GM18499 (cell line): ENCODE measurements at regions not wholly inside any gene's neighbourhood (a gene's known extent, or its start where the extent isn't known, plus 50 kb on each side); places are given as distances from the start of the nearest gene placed in this dataset.
"Not testable (repeated sequence)": the region's sequence is repeated elsewhere in the genome, so short reads cannot be mapped to it uniquely, and the experiment has no call there.

Experiments
- ATAC-seq: cut with Tn5 transposase; IDR thresholded peaks from one replicate; pipeline ENCODE4 v1.9.1; 2021; ENCODE audit warnings: moderate number of reproducible peaks; ENCODE audit not compliant: insufficient read depth, unreplicated experiment

DNA sequence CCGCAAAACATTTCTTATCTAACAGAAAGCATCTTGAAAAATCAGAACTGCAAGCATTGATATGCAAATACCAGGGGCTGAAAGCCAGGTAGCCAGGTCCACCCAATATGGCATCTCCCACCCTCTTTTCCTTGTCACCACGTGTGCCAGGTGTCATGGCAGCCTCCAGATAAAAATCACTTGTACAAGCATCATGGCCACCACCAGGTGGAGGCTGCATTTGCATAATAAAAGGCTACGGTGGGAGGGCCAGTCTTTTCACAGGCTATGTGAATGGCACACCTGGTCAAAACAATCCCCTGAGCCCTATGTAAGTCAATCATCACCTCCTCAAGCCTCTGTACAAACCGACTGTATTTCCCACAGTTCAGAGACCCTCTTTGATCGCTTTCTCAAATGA, 1233.1 kb upstream of the ALCAM start:
- ATAC-seq, result no peak

DNA sequence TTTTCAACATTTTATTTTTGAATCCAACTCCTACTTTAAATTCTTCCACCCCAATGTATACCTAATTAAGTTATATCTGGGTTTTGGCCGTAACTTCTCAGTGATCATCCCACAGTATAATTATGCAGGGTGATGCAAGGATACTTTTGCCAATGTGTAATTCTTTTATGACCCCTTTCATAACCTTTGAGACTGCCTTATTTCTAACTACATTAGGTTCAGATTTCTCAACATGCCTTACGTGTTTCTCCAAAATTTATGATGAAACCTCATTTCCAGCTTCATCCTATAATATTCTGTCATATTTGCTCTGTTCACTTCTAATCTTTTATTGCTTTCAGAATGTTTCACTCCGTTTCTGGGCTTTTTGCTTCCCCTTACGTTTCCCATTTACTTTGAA, 1229.6 kb upstream of the ALCAM start:
- ATAC-seq, result no peak

DNA sequence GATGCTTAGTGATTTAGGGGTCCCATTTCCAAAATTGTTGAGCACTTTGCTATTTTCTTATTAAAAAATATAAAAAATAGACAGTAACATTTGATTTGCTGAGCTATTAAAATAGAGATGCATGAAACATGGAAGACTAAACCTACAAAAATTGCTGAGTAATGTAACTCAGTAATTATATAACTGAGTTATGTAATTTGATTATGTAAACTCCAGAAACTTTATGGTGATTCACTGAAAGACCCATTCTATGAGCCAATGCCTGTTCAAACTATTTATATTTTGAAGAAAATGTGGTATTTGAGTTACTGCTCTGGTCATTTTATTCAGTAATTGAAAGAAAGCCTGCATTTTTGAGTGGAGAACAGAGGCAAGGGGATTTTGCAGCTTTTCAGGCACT, 1221.5 kb upstream of the ALCAM start:
- no peak for ATAC-seq

DNA sequence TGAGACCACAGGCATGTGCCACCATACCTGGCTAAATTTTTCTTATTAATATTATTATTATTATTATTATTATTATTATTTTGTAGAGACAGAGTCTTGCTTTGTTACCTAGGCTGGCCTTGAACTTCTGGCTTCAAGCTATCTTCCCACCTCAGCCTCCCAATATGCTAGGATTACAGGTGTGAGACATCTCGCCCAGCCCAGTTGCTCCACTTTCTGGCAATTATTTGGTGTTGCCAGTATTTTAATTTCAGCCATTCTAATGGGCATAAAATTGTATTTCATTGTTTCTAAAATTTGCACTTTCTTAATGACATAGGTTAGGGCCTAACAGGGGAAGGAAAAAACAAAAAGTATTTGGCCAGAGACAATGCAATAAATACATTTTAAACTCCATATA, 1217.6 kb upstream of the ALCAM start:
- no peak for ATAC-seq

DNA sequence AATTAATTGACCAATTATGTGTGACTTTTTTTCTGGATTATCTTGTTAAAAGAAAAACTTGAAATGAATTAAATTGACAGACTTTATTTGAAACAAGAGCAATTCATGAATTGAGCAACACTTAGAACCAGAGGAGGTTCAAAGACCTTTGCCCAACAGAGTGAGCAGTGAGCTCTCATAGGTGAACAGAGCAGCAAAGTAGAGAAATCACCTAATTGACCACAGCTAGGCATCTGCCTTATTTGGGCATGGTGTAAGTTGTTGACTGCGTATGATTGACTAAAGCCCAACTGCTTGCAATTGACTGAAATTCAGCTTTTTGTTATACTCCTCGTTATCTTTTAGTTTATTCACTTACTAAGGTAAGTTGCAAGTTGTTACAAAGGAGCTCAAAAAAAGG, 1216.0 kb upstream of the ALCAM start:
- no peak for ATAC-seq

DNA sequence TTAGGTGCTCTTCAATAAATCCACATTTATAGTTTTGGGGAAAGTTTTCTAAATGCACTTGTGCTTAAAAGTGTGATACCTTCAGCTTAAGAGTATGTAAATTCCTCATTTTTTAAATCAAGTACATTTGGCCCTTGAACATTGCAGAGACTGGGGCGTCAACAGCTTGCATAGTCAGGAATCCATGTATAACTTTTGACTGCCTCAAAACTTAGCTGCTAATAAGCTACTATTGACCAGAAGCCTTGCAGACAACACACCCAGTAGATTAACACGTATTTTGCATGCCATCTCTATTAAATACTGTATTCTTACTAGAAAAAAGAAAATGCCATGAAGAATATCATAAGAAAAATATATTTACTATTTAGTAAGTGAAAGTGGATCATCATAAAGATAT, 1211.8 kb upstream of the ALCAM start:
- ATAC-seq, result no peak

DNA sequence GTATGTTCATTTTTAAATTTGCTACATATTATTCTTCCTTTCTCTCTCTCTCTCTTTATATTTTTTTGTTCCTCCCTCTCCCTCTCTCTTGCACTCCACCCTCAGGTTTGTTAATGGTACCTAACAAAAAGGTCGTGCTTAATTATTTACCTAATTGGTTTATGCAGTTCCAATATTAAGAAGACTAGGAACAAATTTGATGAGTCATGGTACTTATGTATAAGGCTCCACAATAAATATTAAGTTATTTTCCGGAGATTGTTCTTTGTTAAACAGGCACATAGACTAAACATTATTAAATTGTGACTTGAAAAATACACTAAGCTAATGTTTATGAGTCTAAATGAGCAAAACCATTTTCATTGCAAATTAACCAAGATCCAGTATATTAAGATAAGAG, 1200.8 kb upstream of the ALCAM start:
- ATAC-seq, result no peak

DNA sequence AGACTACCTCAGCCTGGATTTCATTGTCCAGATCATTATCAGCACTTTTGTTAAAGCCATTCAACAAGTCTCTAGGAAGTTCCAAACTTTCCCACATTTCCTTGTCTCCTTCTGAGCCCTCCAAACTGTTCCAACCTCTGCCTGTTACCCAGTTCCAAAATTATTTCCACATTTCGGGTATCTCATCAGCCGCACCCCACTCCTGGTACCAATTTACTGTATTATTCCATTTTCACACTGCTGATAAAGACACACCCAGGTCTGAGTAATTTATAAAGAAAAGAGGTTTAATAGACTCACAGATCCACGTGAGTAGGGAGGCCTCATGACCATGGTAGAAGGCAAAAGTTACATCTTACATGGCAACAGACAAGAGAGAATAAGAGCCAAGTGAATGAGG, 1198.3 kb upstream of the ALCAM start:
- ATAC-seq, result no peak

DNA sequence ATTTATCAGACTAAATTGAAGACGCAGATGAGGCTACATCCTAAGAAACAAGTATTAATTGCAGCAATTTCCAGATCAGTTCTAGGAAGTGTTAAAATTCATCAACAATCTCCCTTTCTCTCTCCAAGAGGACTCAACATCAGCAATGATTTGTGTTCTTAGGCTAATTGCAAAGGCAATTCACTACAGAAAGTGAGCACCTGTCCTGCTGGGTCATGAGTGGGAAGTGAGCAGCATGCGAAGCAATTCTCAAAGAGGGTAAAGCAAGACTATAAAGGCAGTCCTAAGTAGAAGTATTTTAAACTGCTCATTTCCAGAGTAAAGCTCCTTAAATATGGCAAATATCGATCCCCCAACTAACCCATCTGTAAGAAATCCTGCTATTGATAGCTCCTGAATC, 1191.0 kb upstream of the ALCAM start:
- ATAC-seq, result no peak

DNA sequence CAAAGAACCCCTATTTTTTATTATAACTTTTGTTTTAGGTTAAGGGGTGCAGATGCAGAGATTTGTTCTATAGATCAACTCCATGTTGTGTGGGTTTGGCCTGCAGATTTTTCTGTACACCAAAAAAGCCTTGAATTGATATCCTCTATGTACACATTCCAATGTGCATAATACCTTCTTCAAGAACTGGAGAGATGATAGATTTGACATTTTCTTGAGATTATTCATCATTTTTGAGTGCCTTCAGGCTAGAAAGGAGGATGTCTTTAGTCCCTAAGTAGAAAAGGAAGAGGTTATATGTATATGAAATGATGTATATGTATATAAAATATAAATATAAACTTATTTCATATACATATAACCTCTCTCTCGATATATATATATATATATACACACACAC, 1190.0 kb upstream of the ALCAM start:
- ATAC-seq, result no peak

DNA sequence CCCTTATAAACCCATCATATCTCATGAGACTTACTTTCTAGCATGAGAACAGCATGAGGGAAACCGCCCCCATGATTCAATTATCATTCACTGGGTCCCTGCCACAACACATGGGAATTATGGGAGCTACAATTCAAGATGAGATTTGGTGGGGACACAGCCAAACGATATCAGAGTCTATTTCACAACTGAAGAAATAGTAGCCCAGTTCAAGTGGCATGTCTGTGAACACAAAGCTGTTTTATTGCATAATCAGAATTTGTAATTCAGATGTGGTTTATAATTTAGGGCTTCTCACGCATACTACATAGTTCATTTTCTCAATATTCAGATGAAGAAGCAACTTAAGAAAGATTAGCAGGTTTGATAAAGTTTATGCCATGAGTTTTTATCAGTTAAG, 1188.0 kb upstream of the ALCAM start:
- ATAC-seq, result no peak

DNA sequence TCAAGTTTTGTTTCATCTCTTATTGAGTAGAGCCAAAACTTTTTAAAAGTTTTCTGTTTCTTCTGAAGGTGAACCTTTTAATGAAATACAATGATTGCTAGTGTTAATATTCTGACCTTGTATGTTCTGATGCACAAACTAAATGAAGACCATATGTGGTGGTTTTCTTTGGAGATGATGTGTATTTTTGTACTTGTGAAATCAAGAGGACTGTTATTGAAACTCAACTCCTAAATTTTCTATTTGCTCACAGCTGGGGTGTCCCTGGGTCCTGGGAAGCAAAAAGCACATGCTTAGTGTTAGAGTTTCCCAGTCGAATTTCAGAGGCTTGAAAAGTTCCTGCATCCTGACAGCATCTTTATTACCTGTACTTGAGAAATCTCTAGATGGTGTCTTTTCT, 1185.8 kb upstream of the ALCAM start:
- no peak for ATAC-seq

DNA sequence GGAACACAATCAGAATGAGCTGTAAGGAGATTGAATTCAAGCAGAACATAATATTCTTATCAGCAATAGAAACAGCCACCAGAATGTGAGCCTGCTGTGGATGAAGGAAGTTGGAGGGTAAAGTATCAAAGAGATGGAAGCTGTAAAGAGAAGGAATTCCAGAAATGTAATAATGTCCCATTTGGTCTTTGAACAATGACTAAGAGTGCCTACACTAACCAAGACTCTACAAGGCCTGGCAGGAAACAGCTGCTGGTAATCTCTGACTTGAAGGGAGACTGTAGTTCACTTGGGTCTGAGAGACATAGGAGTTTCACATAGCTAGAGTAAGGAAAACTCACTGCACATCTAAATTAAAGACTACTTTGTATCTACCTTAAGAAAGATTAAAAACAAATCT, 1176.0 kb upstream of the ALCAM start:
- no peak for ATAC-seq

DNA sequence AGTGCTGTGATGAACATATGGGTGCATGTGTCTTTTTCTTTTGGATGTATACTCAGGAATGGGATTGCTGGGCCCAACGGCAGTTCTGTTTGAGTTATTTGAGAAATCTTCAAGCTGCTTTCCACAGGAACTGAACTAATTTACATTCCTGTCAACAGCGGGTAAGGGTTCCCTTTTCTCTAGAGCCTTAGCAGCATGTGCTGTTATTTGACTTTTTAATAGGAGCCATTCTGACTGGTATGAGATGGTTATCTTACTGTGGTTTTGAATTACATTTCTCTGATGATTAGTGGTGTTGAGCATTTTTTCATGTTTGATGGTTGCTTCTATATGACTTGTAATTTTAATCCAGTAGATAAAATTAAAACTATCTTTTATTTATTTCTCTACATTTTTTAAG, 1168.6 kb upstream of the ALCAM start:
- ATAC-seq, result no peak

DNA sequence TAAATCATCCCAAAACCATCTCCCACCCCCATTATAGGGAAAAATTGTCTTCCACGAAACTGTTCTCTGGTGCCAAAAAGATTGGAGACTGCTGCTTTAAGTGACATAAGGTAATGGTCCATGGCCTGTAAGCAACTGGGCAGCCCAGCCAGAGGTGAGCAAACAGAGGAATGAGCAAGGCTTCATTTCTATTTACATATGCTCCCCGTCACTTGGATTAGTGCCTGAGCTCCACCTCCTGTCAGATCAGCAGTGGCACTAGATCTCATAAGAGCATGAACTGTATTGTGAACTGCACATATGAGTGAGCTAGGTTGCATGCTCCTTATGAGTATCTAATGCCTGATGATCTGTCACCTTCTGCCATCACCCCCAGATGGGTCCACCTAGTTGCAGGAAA, 1159.8 kb upstream of the ALCAM start:
- no peak for ATAC-seq

DNA sequence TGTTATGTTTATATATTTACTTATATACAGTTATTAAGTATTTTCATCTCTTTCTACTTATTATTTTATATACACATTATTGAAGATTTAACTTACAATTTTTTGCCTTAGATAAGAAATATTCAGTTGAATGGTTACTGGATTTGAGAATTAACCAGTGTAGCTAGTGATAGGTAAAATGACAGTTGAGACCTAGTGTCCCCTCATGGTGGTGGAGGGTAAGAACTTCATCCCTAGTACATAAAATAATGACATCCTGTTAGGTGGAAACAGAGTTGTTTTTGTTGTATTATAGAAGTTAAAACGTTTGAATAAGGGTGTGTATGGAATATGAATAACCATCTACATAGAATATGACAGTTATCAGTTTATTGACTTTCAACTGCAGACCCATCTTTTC, 1152.4 kb upstream of the ALCAM start:
- no peak for ATAC-seq

DNA sequence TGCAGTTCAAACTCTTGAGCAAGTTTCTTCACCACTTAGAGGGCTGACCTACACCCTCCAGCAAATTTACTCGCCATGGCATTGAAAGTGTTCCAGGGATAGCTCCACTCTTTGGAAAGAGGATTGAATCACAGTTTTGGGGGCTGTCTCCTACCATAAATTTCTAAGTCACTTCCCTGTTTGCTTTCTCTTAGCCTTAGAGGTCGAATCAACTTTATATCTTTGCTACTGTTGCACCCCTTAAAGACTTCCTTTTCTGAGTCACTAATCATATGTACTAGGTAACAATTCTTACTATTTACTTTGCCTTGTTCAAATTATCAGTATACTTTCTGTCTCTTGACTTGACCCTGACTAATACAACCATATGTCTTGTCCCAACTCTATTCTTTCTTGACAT, 1151.8 kb upstream of the ALCAM start:
- no peak for ATAC-seq

DNA sequence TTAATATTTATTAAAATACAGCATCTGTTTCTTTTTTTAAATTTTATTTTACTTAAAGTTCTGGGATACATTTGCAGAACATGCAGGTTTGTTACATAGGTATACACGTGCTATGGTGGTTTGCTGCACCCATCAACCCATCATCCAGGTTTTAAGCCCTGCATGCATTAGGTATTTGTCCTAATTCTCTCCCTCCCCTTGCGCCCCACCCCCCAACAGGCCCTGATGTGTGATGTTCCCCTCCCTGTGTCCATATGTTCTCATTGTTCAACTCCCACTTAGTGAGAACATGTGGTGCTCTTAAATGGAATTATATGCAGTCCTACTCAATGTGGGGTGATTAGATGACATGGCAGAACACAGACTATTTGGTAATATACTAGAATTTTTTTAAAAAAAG, 1147.7 kb upstream of the ALCAM start:
- not testable (repeated sequence) for ATAC-seq

DNA sequence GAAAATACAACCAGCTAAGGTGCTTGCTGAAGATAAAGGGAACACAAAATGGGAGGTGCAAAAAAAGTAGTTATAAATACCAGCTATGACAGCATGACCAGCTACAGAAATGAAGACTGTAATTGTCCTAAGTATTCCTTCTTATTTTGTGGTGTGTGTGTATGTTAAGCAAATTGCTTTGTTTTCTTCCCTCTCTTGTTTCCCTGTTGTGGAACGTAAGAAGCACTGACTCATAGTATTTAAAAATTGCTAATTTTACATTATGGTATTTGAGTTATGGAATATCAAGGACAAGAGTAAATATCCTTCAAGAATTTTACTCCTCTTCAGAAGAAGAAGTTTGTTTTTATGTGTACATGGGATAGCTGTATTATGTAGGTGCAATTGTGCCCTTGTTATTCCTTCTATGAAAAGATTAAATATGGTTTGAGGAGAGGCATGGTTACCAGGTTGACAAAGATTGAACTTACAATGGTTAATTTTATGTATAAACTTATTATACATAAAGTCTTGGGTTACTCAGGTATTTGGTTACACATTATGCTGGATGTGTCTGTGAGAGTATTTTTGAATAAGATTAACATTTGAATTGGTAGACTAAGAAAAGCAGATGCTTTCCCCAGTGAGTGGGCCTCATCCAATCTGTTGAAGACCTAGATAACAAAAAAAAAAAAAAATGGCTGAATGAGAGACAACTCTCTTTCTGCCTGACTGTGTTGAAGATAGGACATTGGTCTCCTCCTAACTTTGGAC, 1132.1 kb upstream of the ALCAM start:
- ATAC-seq, result no peak

DNA sequence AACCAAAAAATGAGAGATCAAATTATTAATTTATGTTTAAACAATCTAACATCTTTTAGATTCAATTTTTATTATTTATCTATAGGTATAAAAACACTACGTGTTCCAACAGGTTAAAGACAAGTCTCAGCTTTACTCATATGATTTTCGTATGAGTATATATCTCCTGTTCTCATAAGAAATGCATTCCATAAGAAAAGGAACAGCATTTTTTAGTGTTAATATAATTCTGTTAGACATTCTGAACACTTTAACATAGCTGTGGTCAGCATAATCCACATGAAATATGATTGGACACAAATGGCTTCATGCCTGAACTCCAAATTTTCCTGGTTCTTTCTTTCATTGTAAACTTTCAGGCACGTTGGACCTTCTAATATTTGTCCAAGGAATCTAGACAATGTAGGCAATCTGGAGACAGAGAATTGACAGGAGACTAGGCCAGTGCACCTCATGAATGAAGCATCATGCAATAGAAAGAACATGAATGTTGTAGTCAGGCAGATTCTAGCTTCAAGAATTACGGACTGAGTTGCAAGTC, 1122.0 kb upstream of the ALCAM start:
- ATAC-seq, result no peak

DNA sequence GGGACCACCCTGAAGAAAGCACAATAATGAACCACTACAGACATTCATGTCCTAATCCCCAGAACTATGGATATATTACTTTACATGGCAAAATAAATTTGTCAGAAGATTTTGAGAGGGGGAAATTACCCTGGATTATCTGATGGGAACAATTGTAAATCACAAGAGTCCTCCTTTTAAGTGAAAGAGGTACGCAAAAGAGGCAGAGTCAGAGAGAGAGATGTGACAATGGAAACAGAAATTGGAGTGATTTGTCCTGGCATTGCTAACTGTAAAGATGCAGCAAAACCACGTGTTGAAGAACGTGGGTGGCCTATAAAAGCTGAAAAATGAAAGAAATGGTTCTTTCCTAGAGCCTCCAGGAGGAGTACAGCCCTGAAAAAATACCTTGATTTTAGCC, 1121.4 kb upstream of the ALCAM start:
- no peak for ATAC-seq

DNA sequence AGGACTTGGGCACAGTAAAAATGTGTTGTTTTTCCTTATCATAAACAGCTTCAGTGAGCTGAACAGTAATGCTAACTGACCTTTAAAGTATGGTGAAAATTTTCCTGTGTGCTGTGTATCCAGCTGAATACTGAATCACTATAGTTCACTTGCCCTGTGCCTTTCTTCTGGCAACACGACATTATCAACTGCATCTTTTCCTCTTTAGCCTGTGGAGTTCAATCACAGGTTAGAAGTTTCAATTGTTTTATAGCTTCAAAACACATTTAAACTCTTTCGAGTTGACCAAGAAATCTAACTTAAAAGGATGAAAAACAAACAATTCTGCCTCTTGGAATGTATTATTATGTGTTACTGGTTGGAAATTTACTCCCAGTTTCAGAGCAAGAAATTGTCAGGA, 1120.7 kb upstream of the ALCAM start:
- no peak for ATAC-seq

DNA sequence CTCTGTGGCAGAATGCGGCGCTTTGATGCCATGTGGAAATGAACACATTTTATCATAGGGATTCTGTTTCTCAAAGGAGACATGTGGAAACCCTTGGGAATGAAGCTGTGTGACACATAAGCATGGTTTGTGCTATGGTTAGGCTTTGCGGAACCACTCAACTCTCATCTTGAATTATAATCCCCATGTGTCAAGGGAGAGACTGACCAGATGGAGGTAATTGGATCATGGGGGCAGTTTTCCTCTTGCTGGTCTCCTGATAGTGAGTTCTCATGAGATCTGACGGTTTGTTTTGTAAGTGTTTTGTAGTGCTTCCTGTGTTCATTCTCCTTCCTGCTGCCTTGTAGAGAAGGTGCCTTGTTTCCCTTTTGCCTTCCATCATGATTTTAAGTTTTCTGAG, 1109.2 kb upstream of the ALCAM start:
- no peak for ATAC-seq
